Rectal smooth muscle tissue (tissue), 1 donor: ENCODE measurements at regions not wholly inside any gene's neighbourhood (a gene's known extent, or its start where the extent isn't known, plus 50 kb on each side); places are given as distances from the start of the nearest gene placed in this dataset.
"Not testable (repeated sequence)": the region's sequence is repeated elsewhere in the genome, so short reads cannot be mapped to it uniquely, and the experiment has no call there.

Source experiments
- H3K27ac ChIP-seq: one replicate; pipeline ENCODE4 v1.7.0; 2013; ENCODE audit warnings: low read depth, low read length, inconsistent platforms
- H3K27me3 ChIP-seq: one replicate; pipeline ENCODE4 v1.7.0; 2013; ENCODE audit warnings: low read length; ENCODE audit not compliant: control insufficient read depth, insufficient read depth
- H3K36me3 ChIP-seq: one replicate; pipeline ENCODE4 v1.7.0; 2013; ENCODE audit warnings: low read length; ENCODE audit not compliant: control insufficient read depth, insufficient read depth
- H3K4me1 ChIP-seq: one replicate; pipeline ENCODE4 v1.7.0; 2013; ENCODE audit warnings: low read length; ENCODE audit not compliant: control insufficient read depth, insufficient read depth
- H3K4me3 ChIP-seq: one replicate; pipeline ENCODE4 v1.7.0; 2013; ENCODE audit warnings: low read length
- H3K9ac ChIP-seq: one replicate; pipeline ENCODE4 v1.7.0; 2013; ENCODE audit warnings: low read length

GRCh38 chr14:89096946-89097345 lies 272.5 kb downstream of the TTC8 start:
- Histone ChIP-seq H3K9ac (no peak overlapping the region), H3K27ac (no peak overlapping the region), H3K4me3 (no peak overlapping the region), H3K27me3 (no peaks in the 10 kb centered on the region), H3K4me1 (no peaks in the 10 kb centered on the region), H3K36me3 (no peaks in the 10 kb centered on the region)

DNA sequence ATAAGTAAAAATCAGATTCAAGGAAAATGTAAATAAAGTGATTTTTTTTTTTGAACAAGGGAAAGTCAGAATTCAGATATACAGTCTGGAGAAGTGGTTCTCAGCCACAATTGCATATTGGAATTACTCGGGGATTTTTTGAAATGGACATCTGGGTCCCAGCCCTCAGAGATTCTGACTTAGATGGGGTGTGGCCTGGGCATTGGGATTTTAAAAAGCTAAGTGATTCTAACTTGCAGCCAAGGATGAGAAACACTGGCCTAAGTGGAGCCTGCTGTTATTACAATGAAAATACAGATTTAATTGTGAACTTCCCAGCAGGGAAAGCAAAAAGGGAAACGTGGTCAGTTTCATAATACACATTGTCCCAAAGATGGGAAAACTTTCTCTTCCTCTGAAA lies 273.8 kb downstream of the TTC8 start:
- H3K27me3 ChIP-seq = no peaks in the 10 kb centered on the region
- no peak overlapping the region for H3K27ac ChIP-seq
- no peak overlapping the region for H3K4me3 ChIP-seq
- no peaks in the 10 kb centered on the region for H3K4me1 ChIP-seq
- H3K9ac ChIP-seq = no peak overlapping the region
- H3K36me3 ChIP-seq = no peaks in the 10 kb centered on the region

DNA sequence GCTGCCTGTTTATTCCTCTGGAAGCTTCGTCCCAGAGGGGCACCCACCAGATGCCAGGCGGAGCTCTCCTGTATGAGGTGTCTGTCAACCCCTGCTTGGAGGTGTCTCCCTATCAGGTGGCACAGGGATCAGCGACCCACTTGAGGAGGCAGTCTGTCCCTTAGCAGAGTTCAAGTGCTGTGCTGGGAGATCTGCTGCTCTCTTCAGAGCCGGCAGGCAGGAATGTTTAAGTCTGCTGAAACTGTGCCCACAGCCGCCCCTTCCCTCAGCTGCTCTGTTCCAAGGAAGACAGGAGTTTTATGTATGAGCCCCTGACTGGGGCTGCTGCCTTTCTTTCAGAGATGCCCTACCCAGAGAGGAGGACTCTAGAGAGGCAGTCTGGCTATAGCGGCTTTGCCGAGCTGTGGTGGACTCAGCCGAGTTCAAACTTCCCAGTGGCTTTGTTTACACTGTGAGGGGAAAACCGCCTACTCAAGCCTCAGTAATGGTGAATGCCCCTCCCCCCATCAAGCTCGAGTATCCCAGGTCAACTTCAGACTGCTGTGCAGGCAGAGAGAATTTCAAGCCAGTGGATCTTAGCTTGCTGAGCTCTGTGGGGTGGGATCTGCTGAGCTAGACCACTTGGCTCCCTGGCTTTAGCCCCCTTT lies 279.8 kb downstream of the TTC8 start:
- not testable (repeated sequence) for H3K27me3 ChIP-seq, H3K4me3 ChIP-seq, H3K36me3 ChIP-seq, H3K9ac ChIP-seq, H3K27ac ChIP-seq, H3K4me1 ChIP-seq

GRCh38 chr14:89104861-89105260 lies 280.4 kb downstream of the TTC8 start:
- not testable (repeated sequence) for H3K4me3 ChIP-seq, H3K36me3 ChIP-seq, H3K27me3 ChIP-seq, H3K9ac ChIP-seq, H3K4me1 ChIP-seq, H3K27ac ChIP-seq
